SU-DHL-6 (cell line): ENCODE measurements at regions not wholly inside any gene's neighbourhood (a gene's known extent, or its start where the extent isn't known, plus 50 kb on each side); places are given as distances from the start of the nearest gene placed in this dataset.

ENCODE experiments used
- CTCF ChIP-seq: fragments of 200-600 bp; sonication (generic); IDR thresholded peaks from one replicate; pipeline ENCODE4 v1.5.1; 2017; ENCODE audit warnings: antibody characterized with exemption, mild to moderate bottlenecking, low read length, moderate library complexity; ENCODE audit not compliant: insufficient read depth, poor library complexity, severe bottlenecking
- EZH2phosphoT487 ChIP-seq: fragments of 200-600 bp; sonication (generic), shearing (Covaris generic); conservative IDR thresholded peaks from 2 replicates; pipeline ENCODE4 v1.6.1; 2018; ENCODE audit warnings: mild to moderate bottlenecking, antibody characterized with exemption, low read length, moderate library complexity, mixed read lengths

GRCh38 chr13:30123575-30123974 lies 183.8 kb downstream of the KATNAL1 start:
- no peak for TF ChIP-seq CTCF
- TF ChIP-seq EZH2phosphoT487: no peak
